ENCODE measurements at regions not wholly inside any gene's neighbourhood (a gene's known extent, or its start where the extent isn't known, plus 50 kb on each side); places are given as distances from the start of the nearest gene placed in this dataset.

DNA sequence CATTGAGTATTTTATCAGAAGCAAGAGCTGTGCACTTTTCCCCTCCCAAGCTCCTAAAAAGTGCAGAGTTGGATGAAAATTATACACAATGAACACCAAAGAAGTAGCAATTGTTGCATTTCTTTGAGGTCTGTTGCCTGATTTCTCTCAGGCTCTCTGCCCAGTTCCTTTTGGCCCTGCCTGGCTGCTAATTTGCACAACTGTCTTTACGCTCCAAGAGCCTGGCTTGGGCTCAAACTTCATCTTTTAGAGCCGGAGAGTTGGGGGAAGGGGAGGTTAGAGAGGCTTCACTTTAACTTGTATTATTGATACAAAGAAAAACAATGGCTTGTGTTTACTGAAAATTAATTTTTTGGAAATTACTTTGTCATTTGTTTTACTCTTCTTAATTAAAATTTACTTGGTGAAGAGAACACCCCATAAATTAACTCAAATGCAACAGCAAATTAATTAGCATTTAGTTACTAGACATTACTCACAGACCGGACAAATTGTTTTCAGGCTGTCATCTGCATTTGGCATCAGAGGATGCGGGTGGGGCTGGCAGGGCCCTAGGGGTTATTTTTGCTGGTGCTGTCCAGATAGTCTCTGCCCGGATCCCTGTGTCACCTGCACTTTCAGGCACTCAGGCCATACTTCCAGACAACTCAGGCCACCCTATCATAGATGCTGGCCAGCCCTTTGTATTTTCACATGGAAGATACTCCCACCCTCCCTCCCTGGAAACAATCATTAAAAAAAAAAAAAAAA is 407.3 kb downstream of the NXPE2 start:
- no peak overlapping the region for H3K4me2 ChIP-seq
- no peaks in the 10 kb centered on the region for H4K20me1 ChIP-seq (ENCODE audit: insufficient read depth, poor library complexity, severe bottlenecking)
- TF ChIP-seq EZH2 (IDR thresholded peaks at IDR 0.05; ENCODE audit: borderline replicate concordance), result no peak
- TF ChIP-seq EZH2phosphoT487 (IDR thresholded peaks at IDR 0.05; ENCODE audit: low read depth, severe bottlenecking, unreplicated experiment), result no peak
- TF ChIP-seq, protein P1, sequence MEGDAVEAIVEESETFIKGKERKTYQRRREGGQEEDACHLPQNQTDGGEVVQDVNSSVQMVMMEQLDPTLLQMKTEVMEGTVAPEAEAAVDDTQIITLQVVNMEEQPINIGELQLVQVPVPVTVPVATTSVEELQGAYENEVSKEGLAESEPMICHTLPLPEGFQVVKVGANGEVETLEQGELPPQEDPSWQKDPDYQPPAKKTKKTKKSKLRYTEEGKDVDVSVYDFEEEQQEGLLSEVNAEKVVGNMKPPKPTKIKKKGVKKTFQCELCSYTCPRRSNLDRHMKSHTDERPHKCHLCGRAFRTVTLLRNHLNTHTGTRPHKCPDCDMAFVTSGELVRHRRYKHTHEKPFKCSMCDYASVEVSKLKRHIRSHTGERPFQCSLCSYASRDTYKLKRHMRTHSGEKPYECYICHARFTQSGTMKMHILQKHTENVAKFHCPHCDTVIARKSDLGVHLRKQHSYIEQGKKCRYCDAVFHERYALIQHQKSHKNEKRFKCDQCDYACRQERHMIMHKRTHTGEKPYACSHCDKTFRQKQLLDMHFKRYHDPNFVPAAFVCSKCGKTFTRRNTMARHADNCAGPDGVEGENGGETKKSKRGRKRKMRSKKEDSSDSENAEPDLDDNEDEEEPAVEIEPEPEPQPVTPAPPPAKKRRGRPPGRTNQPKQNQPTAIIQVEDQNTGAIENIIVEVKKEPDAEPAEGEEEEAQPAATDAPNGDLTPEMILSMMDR (IDR thresholded peaks at IDR 0.05; ENCODE audit: poor library complexity), result no peak
- peaks cover 27% of the 10 kb centered on the region for H3K27me3 ChIP-seq
- H3K27ac ChIP-seq, result no peak overlapping the region
- no peak for DNase-seq (ENCODE audit: low spot score)
- H3K4me3 ChIP-seq, result no peak overlapping the region
- no peaks in the 10 kb centered on the region for H3K36me3 ChIP-seq (replicated peaks; ENCODE audit: insufficient read depth, low read depth)
- no peaks in the 10 kb centered on the region for H3K9me3 ChIP-seq (ENCODE audit: low read depth)
- no peaks in the 10 kb centered on the region for H3K4me1 ChIP-seq (ENCODE audit: insufficient read depth)
- H2AFZ ChIP-seq, result no peak overlapping the region
- 83% methylated on average over 5 of the region's 5 CpGs for WGBS (ENCODE audit: low lambda C conversion rate, missing lambda C conversion rate)
- H3K79me2 ChIP-seq, result no peaks in the 10 kb centered on the region
- no peaks in the 10 kb centered on the region for H3K9me2 ChIP-seq (replicated peaks; ENCODE audit: insufficient read depth)

DNA sequence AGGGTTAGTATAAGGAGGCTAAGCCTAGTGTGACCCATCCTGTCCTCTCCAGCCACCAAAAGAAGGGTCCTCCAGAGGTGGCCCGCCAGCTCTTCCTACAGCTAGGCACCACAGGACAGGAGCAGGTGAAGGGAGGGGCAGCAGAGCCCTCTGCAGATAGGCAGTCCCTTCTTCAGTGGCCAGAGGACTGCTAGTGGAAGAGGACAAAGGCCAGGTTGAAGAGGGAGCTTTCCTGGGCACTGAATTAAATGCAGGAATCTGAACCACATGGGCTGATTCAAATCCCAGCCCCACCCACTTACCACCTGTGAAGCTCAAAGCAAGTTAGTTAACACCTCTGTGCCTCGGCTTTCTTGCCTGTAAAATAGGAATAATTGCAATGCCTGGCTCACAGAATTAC is 409.5 kb downstream of the NXPE2 start:
- H4K20me1 ChIP-seq (ENCODE audit: insufficient read depth, poor library complexity, severe bottlenecking), result no peaks in the 10 kb centered on the region
- H3K27ac ChIP-seq, result no peak overlapping the region
- H3K4me2 ChIP-seq, result no peak overlapping the region
- H3K79me2 ChIP-seq, result no peaks in the 10 kb centered on the region
- no peaks in the 10 kb centered on the region for H3K36me3 ChIP-seq (replicated peaks; ENCODE audit: insufficient read depth, low read depth)
- no peak for TF ChIP-seq EZH2phosphoT487 (IDR thresholded peaks at IDR 0.05; ENCODE audit: low read depth, severe bottlenecking, unreplicated experiment)
- TF ChIP-seq EZH2 (IDR thresholded peaks at IDR 0.05; ENCODE audit: borderline replicate concordance), result no peak
- TF ChIP-seq, protein P1 (IDR thresholded peaks at IDR 0.05; ENCODE audit: poor library complexity), result no peak
- DNase-seq (ENCODE audit: low spot score), result no peak
- H3K4me1 ChIP-seq (ENCODE audit: insufficient read depth), result no peaks in the 10 kb centered on the region
- H3K27me3 ChIP-seq, result peaks cover 9% of the 10 kb centered on the region
- H3K4me3 ChIP-seq, result no peak overlapping the region
- H3K9me3 ChIP-seq (ENCODE audit: low read depth), result no peaks in the 10 kb centered on the region
- WGBS (ENCODE audit: low lambda C conversion rate, missing lambda C conversion rate), result 80% methylated on average over 2 of the region's 2 CpGs
- no peaks in the 10 kb centered on the region for H3K9me2 ChIP-seq (replicated peaks; ENCODE audit: insufficient read depth)
- H2AFZ ChIP-seq, result no peak overlapping the region

DNA sequence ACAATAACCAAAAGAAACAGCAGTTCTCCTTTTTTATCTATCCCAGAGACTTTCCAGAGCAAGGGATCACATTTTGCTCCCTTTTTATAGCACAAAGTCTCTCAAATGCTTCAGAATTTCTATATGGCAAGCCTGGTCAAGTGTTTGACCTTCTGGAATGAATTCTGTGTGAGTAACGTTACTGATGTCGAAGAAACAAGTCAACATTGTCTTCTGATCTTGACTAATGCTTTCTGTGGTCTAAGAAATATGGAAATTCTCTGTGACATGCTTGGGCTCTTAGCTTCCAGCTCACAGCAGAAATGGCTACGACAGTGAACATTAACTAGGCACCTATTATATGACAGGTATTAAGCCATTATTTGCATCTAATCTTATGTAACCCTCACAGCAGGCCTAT is 411.7 kb downstream of the CADM1 start:
- Histone ChIP-seq H3K4me3 (no peak overlapping the region), H3K36me3 (replicated peaks; ENCODE audit: insufficient read depth, low read depth) (no peaks in the 10 kb centered on the region), H2AFZ (no peak overlapping the region), H3K27me3 (peaks cover 1% of the 10 kb centered on the region), H3K9me2 (replicated peaks; ENCODE audit: insufficient read depth) (no peaks in the 10 kb centered on the region), H3K9me3 (ENCODE audit: low read depth) (no peaks in the 10 kb centered on the region), H3K79me2 (no peaks in the 10 kb centered on the region), H3K27ac (no peak overlapping the region), H4K20me1 (ENCODE audit: insufficient read depth, poor library complexity, severe bottlenecking) (no peaks in the 10 kb centered on the region), H3K4me1 (ENCODE audit: insufficient read depth) (no peaks in the 10 kb centered on the region), H3K4me2 (no peak overlapping the region)
- TF ChIP-seq, protein P1 (IDR thresholded peaks at IDR 0.05; ENCODE audit: poor library complexity), result no peak
- TF ChIP-seq EZH2phosphoT487 (IDR thresholded peaks at IDR 0.05; ENCODE audit: low read depth, severe bottlenecking, unreplicated experiment) (no peak), EZH2 (IDR thresholded peaks at IDR 0.05; ENCODE audit: borderline replicate concordance) (no peak)
- 87% methylated on average over 3 of the region's 3 CpGs for WGBS (ENCODE audit: low lambda C conversion rate, missing lambda C conversion rate)
- no peak for DNase-seq (ENCODE audit: low spot score)
